NCI-H82 treated with DMSO at 0.1 percent for 48 hours (cell line): ENCODE measurements at regions not wholly inside any gene's neighbourhood (a gene's known extent, or its start where the extent isn't known, plus 50 kb on each side); places are given as distances from the start of the nearest gene placed in this dataset.

Experiments used
- DNase-seq: peaks from one replicate; lab custom pipeline; 2025; ENCODE audit not compliant: unreplicated experiment; lab: John Stamatoyannopoulos, UW

GRCh38 chr13:64962404-64962803, 2267.7 kb downstream of the PCDH9 start:
- DNase-seq = no peak

- DNase-seq = no peak
Observed at GRCh38 chr13:64959276-64959675, 2270.9 kb downstream of the PCDH9 start.

- no peak for DNase-seq
Observed at GRCh38 chr13:64958106-64958505, 2272.0 kb downstream of the PCDH9 start.

GRCh38 chr13:64938660-64939059, 2291.5 kb downstream of the PCDH9 start:
- DNase-seq = no peak

- no peak for DNase-seq
Observed at GRCh38 chr13:64937302-64937701, 2292.8 kb downstream of the PCDH9 start.

GRCh38 chr13:64936879-64937278, 2293.3 kb downstream of the PCDH9 start:
- DNase-seq = no peak

- no peak for DNase-seq
Observed at GRCh38 chr13:64935441-64935840, 2294.7 kb downstream of the PCDH9 start.

- no peak for DNase-seq
Observed at GRCh38 chr13:64934569-64935362, 2295.4 kb downstream of the PCDH9 start.

GRCh38 chr13:64930636-64931035, 2299.5 kb downstream of the PCDH9 start:
- DNase-seq = no peak

GRCh38 chr13:64928696-64929499, 2301.2 kb downstream of the PCDH9 start:
- DNase-seq = no peak

- no peak for DNase-seq
Observed at GRCh38 chr13:64925727-64926126, 2304.4 kb downstream of the PCDH9 start.

- DNase-seq = no peak
Observed at GRCh38 chr13:64925284-64925683, 2304.9 kb downstream of the PCDH9 start.

- DNase-seq = no peak
Observed at GRCh38 chr13:64924401-64924800, 2305.7 kb downstream of the PCDH9 start.

- DNase-seq = no peak
Observed at GRCh38 chr13:64917566-64917965, 2312.6 kb downstream of the PCDH9 start.

GRCh38 chr13:64912141-64912540, 2318.0 kb downstream of the PCDH9 start:
- DNase-seq = no peak

GRCh38 chr13:64910096-64910495, 2320.0 kb downstream of the PCDH9 start:
- DNase-seq = no peak

GRCh38 chr13:64909184-64909583, 2321.0 kb downstream of the PCDH9 start:
- DNase-seq = no peak

GRCh38 chr13:64900039-64900438, 2330.1 kb downstream of the PCDH9 start:
- no peak for DNase-seq

GRCh38 chr13:64884976-64885375, 2345.2 kb downstream of the PCDH9 start:
- no peak for DNase-seq

GRCh38 chr13:64877176-64877575, 2353.0 kb downstream of the PCDH9 start:
- no peak for DNase-seq

GRCh38 chr13:64871742-64872141, 2358.4 kb downstream of the PCDH9 start:
- no peak for DNase-seq

GRCh38 chr13:64869539-64869938, 2360.6 kb downstream of the PCDH9 start:
- no peak for DNase-seq
